AML-193 (cell line): ENCODE measurements at regions not wholly inside any gene's neighbourhood (a gene's known extent, or its start where the extent isn't known, plus 50 kb on each side); places are given as distances from the start of the nearest gene placed in this dataset.

ENCODE experiments used
- DNase-seq, 2 experiments: peaks; one replicate each; lab custom pipeline; 2025; lab: John Stamatoyannopoulos, UW

DNA sequence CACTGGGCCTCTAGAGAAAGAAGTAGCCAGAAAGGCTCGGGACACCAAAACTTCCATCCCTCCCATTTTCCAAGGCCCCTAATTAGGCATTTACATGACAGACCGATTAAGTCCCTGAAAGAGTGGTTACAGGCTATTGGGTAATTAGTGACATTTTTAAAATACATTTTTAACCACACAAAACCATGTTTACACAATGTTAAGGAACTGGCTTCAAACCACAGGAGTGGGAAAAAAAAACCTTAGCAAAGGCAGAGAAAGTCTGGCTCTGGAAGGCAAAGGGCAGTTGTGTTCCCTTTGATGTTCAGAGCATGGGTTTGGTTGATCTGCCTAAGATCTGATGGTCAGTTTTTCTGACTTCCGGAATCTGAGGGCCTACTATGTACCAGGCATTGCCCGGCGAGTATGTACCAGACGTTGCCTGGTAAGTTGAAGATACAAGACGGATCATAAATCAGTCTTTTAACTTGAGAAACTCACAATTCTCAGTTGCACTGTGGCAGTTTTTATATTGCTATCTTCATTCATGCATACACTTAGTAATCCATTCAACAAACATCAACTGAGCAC is 576.5 kb downstream of the MED13L start:
- no peak for DNase-seq

- DNase-seq, result no peak
These were observed 577.4 kb downstream of the MED13L start for GRCh38 chr12:115700081-115700480.

GRCh38 chr12:115698257-115698656 is 579.2 kb downstream of the MED13L start:
- no peak for DNase-seq

GRCh38 chr12:115697340-115697739 is 580.2 kb downstream of the MED13L start:
- no peak for DNase-seq

- DNase-seq, result no peak
These were observed 582.9 kb downstream of the MED13L start for GRCh38 chr12:115694564-115694963.

- no peak for DNase-seq
These were observed 583.5 kb downstream of the MED13L start for GRCh38 chr12:115693970-115694369.

DNA sequence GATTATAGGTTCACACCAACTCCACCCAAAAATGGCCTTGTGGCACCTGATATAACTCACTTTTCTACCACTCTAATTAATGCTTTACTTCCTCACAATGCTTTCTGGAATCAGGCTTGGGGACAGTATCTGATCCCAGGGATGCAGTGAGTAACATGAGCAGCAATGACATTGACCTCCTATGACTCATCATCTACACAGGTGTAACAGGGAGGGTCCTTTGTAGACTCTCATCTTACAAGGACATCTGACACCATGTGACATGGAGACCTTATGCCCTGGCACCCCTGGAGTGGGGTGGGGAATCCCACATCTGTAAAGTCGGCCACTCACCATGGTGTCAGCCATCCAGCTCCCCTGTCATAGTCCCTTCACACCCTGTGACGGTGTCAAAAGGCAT is 586.4 kb downstream of the MED13L start:
- no peak for DNase-seq

DNA sequence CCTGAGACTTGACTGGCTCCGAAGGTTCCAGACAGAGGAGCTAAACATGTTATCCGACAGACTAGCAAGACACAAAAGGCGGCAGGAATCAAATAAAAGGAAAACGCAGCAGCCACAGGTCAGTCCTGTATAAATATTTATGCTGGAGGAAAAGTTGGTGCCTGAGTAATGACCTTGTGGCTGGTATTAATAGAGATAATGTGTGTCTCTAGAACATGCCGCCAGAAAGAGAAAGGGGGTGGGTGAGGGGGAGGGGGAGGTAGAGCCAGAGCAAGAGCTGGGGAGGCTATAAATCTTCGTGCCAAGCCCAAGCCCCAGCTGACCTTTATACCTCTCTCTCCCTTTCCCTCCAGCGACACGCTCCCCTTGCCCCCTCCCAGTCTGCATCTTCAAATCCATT is 590.4 kb downstream of the MED13L start:
- no peak for DNase-seq

GRCh38 chr12:115683240-115683780 is 594.2 kb downstream of the MED13L start:
- DNase-seq, result no peak

DNA sequence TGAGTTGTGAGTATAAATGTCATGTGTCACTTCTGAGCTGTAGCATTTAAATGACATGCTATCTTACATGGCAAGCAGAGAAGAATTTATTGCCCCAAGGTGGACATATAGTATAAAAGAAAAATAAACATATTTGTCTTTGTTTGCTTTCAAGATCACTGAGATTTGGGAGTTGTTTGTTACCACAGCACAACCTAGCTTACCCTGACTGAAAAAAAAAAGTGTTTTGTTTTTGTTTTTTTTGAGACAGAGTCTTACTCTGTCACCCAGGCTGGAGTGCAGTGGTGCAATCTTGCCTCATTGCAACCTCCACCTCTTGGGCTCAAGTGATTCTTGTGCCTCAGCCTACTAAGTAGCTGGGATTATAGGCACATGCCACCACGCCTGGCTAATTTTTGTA is 596.5 kb downstream of the MED13L start:
- DNase-seq, result no peak

- no peak for DNase-seq
These were observed 604.9 kb downstream of the MED13L start for GRCh38 chr12:115672506-115673080.

- DNase-seq, result no peak
These were observed 605.4 kb downstream of the MED13L start for GRCh38 chr12:115672086-115672485.

GRCh38 chr12:115670869-115671268 is 606.6 kb downstream of the MED13L start:
- DNase-seq, result no peak

GRCh38 chr12:115667116-115667515 is 610.4 kb downstream of the MED13L start:
- DNase-seq, result no peak

- no peak for DNase-seq
These were observed 611.3 kb downstream of the MED13L start for GRCh38 chr12:115666168-115666567.

DNA sequence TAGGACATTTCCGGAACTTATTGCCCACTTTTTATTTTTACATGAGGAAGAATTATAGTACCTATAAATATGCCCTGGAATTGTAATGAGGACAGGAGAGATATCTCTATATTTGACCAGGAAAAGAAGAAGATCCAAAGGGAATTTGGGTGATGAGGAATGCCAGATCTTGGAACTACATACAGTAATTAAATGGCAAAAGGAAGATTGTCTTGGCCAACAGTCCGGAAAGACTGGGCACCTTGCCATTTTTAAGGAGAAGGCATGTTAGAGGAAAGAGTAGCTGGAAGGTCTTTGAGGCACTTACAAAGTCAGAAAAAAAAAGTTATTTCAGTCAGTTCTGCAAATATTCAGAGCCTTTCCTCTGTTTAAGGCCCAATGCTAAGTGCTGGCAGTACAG is 616.4 kb downstream of the MED13L start:
- DNase-seq, result no peak

- no peak for DNase-seq
These were observed 617.2 kb downstream of the MED13L start for GRCh38 chr12:115660211-115660805.

- DNase-seq, result no peak
These were observed 618.1 kb downstream of the MED13L start for GRCh38 chr12:115659422-115659821.

DNA sequence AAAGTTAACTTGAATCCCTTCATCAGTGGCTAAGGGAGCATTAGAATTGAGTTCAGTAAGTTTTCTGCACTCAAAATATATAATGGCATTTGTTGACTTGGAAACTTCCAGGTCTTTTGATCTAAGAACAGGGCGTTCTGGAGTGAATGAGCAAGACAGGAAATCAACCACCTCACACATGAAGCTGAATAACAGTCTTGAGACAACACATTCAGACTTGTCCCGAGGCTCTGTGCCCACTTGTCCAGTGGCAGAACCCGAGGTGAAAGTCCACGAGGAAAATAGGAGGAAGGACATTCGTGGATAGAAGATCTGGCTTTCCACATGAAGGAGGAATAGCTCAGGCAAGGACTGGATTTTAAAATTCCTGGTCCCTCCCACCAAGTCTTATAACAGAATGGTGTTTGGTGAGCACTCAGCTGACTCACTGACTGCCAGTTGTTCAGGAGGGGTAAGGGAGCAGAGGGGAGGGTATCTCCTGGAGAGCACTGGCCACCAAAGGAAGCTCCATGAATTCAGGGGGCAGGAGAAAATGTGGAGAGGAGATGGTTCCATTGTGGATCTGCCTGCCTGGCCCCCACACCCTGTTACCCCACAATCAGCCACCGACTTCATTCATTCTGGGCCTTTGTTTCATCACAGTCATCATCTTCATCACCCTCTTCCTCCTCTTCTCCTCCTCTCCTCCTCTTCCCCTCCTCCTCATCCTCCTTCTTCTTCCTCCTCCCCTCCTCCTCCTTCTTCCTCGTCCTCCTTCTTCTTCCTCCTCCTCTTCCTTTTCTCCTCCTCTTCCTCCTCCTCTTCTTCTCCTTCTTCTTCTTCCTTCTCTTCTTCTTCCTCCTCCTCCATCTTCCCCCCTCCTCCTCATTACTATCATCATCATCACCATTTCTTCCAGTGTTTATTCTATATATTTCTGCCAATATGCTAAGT is 620.1 kb downstream of the MED13L start:
- no peak for DNase-seq

GRCh38 chr12:115650026-115650425 is 627.5 kb downstream of the MED13L start:
- no peak for DNase-seq

- DNase-seq, result no peak
These were observed 629.0 kb downstream of the MED13L start for GRCh38 chr12:115648463-115648862.

- DNase-seq, result no peak
These were observed 631.3 kb downstream of the MED13L start for GRCh38 chr12:115646210-115646609.

DNA sequence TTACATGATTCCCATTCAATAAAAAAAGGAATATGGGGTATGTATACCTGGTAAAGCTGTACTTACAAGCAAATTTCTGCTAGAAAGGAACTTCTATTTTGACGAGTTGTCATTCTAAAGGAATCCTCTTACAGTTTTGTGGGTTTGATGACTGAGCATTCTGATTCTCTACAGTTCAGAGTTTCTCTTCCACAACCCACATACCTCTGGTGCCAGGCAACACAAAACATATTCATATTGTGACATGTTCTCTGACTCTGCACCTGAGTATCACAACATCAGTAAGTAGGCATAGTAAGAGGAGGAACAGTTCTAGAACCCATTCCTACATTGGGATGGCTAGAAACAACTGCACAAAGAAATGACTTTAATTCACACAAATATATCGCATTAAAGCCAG is 636.6 kb downstream of the MED13L start:
- no peak for DNase-seq
